ENCODE measurements at regions not wholly inside any gene's neighbourhood (a gene's known extent, or its start where the extent isn't known, plus 50 kb on each side); places are given as distances from the start of the nearest gene placed in this dataset.

DNA sequence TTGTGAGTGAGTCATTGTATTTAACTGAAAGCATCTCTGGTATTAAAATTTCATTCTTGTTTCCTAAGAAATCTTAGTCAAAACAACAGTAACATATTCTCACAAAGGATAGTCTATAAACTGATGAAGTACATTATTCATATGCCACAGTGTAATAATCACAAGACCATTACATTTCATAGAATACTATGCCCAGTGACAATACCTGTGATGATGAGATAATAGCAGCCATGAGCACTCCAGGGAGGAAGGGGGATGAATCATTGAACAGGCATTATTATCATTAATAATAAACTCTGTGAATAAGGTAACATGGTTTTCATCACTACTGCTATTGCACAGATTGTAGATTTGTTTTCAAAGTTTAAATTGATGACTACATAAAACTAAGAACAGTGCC lies 667.9 kb downstream of the EPM2A start:
- Histone ChIP-seq H3K4me3 (ENCODE audit: low read depth, low read length) (no peak overlapping the region), H3K9ac (ENCODE audit: low read depth, low read length) (no peak overlapping the region), H3K9me3 (ENCODE audit: control insufficient read depth, insufficient read depth, low read length) (no peaks in the 10 kb centered on the region), H3K4me1 (ENCODE audit: control insufficient read depth, insufficient read depth, low read length) (no peaks in the 10 kb centered on the region), H3K27ac (ENCODE audit: low read depth, low read length) (no peak overlapping the region), H3K36me3 (ENCODE audit: control insufficient read depth, insufficient read depth, low read length) (no peaks in the 10 kb centered on the region), H3K27me3 (ENCODE audit: control insufficient read depth, insufficient read depth, low read length) (no peaks in the 10 kb centered on the region)

DNA sequence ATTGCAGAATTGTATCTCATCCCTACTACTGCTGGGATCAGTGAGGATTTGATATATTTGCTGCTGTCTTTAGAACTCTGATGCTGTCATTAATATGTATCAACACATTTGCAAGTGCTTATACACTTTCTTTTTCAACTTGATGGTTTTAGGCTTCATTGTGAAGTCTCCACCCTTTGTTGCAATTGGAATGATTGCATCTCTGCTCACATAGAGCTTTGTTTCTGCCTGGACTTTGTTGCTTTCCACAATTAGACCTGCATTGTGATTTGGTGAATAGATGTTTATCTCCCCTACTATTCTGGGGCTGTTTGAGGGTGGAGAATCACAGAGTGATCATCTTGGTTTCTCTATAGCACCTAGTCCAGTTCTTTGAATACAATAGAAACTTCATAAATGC lies 666.7 kb downstream of the EPM2A start:
- Histone ChIP-seq H3K27ac (ENCODE audit: low read depth, low read length) (no peak overlapping the region), H3K9me3 (ENCODE audit: control insufficient read depth, insufficient read depth, low read length) (no peaks in the 10 kb centered on the region), H3K36me3 (ENCODE audit: control insufficient read depth, insufficient read depth, low read length) (no peaks in the 10 kb centered on the region), H3K9ac (ENCODE audit: low read depth, low read length) (no peak overlapping the region), H3K27me3 (ENCODE audit: control insufficient read depth, insufficient read depth, low read length) (no peaks in the 10 kb centered on the region), H3K4me1 (ENCODE audit: control insufficient read depth, insufficient read depth, low read length) (no peaks in the 10 kb centered on the region), H3K4me3 (ENCODE audit: low read depth, low read length) (no peak overlapping the region)

DNA sequence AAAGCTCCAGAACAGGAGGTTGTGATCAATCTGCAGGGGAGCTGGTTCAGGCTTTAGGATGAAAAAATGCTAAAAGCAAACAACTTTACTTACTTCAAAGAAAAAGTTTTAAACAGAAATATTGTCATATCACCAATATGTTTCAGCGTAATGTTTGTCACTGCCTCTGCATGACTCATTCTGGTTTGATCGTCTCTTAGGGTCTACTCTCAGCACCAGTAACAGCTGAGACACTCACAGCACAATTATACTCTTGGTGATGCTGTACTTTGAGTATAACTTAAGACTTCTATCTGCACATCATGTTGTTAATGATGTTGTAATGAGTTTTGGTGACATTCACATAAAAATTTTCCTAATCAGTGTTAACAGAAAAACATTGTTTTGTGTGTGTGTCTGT lies 665.4 kb downstream of the EPM2A start:
- Histone ChIP-seq H3K9ac (ENCODE audit: low read depth, low read length) (no peak overlapping the region), H3K4me3 (ENCODE audit: low read depth, low read length) (no peak overlapping the region), H3K27ac (ENCODE audit: low read depth, low read length) (no peak overlapping the region), H3K27me3 (ENCODE audit: control insufficient read depth, insufficient read depth, low read length) (no peaks in the 10 kb centered on the region), H3K9me3 (ENCODE audit: control insufficient read depth, insufficient read depth, low read length) (no peaks in the 10 kb centered on the region), H3K36me3 (ENCODE audit: control insufficient read depth, insufficient read depth, low read length) (no peaks in the 10 kb centered on the region), H3K4me1 (ENCODE audit: control insufficient read depth, insufficient read depth, low read length) (no peaks in the 10 kb centered on the region)

DNA sequence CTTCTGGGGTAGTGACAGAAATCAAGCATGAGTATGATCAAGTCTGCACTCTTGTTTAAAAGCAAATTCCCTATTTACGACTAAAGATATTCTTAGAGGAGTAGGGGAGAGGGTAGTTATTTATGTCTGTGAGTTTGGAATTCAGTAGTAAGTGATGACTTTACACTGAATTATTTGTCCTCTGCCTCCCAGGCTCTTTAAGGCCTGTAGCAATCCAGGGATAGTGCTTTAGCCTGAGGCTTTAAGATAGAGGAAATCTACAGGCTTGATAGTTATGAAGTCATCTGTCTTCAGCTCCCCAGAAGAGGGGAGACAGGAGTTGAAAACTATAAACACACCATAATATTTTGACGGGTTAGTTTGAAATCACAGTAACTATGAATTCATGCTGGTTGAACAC lies 664.5 kb downstream of the EPM2A start:
- Histone ChIP-seq H3K4me3 (ENCODE audit: low read depth, low read length) (no peak overlapping the region), H3K9ac (ENCODE audit: low read depth, low read length) (no peak overlapping the region), H3K27ac (ENCODE audit: low read depth, low read length) (no peak overlapping the region), H3K4me1 (ENCODE audit: control insufficient read depth, insufficient read depth, low read length) (no peaks in the 10 kb centered on the region), H3K27me3 (ENCODE audit: control insufficient read depth, insufficient read depth, low read length) (no peaks in the 10 kb centered on the region), H3K9me3 (ENCODE audit: control insufficient read depth, insufficient read depth, low read length) (no peaks in the 10 kb centered on the region), H3K36me3 (ENCODE audit: control insufficient read depth, insufficient read depth, low read length) (no peaks in the 10 kb centered on the region)

DNA sequence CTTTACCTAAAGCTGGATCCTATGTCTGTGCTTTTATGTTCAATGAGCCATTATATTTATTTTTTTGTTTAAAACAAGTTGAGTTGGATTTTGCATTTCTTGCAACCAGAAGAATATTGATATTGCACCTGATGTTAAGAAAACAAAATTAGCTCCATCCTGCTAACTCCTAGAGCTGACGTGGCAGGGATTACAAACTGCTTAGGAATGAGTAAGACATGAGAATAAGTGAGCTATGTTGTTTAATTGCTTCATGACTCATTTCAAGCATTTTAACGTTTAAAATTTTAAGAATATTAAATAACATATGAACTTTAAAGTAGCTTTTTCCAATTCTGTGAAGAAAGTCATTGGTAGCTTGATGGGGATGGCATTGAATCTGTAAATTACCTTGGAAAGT lies 663.5 kb downstream of the EPM2A start:
- no peak overlapping the region for H3K27ac ChIP-seq (ENCODE audit: low read depth, low read length)
- H3K4me3 ChIP-seq (ENCODE audit: low read depth, low read length), result no peak overlapping the region
- H3K4me1 ChIP-seq (ENCODE audit: control insufficient read depth, insufficient read depth, low read length), result no peaks in the 10 kb centered on the region
- no peak overlapping the region for H3K9ac ChIP-seq (ENCODE audit: low read depth, low read length)
- H3K27me3 ChIP-seq (ENCODE audit: control insufficient read depth, insufficient read depth, low read length), result no peaks in the 10 kb centered on the region
- H3K36me3 ChIP-seq (ENCODE audit: control insufficient read depth, insufficient read depth, low read length), result no peaks in the 10 kb centered on the region
- no peaks in the 10 kb centered on the region for H3K9me3 ChIP-seq (ENCODE audit: control insufficient read depth, insufficient read depth, low read length)

DNA sequence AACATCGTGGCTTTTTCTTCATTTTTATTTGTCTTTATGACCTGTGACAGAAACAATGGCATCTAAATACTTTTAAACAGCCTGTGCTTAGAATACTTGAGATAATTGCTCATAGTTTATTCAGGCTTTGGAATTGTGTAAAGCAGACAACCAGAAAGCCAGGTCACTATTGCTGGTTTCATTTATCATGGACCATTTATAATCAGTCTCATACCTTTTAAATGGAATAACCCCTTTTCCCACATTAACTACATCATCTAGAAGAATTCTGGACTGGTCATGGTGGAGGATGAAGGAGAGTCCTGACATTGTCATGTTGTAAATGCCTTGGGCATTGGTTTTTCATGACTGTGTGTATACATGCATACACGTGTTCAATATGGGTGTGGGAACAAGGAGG lies 661.5 kb downstream of the EPM2A start:
- Histone ChIP-seq H3K36me3 (ENCODE audit: control insufficient read depth, insufficient read depth, low read length) (no peaks in the 10 kb centered on the region), H3K4me1 (ENCODE audit: control insufficient read depth, insufficient read depth, low read length) (no peaks in the 10 kb centered on the region), H3K9ac (ENCODE audit: low read depth, low read length) (no peak overlapping the region), H3K9me3 (ENCODE audit: control insufficient read depth, insufficient read depth, low read length) (no peaks in the 10 kb centered on the region), H3K27ac (ENCODE audit: low read depth, low read length) (no peak overlapping the region), H3K4me3 (ENCODE audit: low read depth, low read length) (no peak overlapping the region), H3K27me3 (ENCODE audit: control insufficient read depth, insufficient read depth, low read length) (no peaks in the 10 kb centered on the region)

DNA sequence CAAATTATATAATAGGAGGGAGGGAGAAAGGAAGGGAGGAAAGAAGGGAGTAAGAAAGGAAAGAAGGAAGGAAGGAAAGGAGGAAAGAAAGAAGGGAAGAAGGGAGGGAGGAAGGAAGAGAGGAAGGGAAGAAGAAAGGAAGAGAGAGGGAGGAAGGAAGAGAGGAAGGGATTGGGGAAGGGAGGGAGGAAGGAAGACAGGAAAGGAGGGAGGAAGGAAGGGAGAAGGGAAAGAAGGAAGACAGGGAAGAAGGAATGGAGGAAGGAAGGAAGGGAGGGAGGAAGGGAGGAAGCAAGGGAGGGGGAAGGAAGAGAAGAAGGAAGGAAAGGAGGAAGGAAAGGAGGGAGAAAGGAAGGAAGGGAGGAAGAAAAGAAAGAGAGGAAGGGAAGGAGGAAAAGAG lies 660.5 kb downstream of the EPM2A start:
- no peak overlapping the region for H3K27ac ChIP-seq (ENCODE audit: low read depth, low read length)
- no peaks in the 10 kb centered on the region for H3K27me3 ChIP-seq (ENCODE audit: control insufficient read depth, insufficient read depth, low read length)
- no peaks in the 10 kb centered on the region for H3K4me1 ChIP-seq (ENCODE audit: control insufficient read depth, insufficient read depth, low read length)
- no peaks in the 10 kb centered on the region for H3K9me3 ChIP-seq (ENCODE audit: control insufficient read depth, insufficient read depth, low read length)
- H3K36me3 ChIP-seq (ENCODE audit: control insufficient read depth, insufficient read depth, low read length), result no peaks in the 10 kb centered on the region
- H3K9ac ChIP-seq (ENCODE audit: low read depth, low read length), result no peak overlapping the region
- H3K4me3 ChIP-seq (ENCODE audit: low read depth, low read length), result no peak overlapping the region

DNA sequence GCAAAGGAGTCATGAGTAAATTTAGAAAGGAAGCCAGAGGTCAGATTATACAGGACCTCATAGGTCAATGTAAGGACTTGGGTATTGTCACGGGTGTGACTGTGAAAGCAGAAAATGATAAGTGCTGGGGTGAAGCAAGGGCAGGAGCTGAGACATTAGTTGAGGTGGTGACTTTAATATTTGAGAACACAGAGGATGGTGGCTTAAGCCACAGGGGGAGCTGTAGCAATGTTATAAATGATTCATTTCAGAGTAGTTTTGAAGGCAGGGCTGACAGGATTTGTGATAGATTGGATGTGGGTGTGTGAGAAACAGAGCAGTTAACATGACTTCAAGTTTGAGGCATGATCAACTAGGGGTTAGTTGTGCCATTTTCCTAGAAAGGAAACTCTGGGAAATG lies 659.9 kb downstream of the EPM2A start:
- H3K27me3 ChIP-seq (ENCODE audit: control insufficient read depth, insufficient read depth, low read length), result no peaks in the 10 kb centered on the region
- no peak overlapping the region for H3K27ac ChIP-seq (ENCODE audit: low read depth, low read length)
- no peaks in the 10 kb centered on the region for H3K36me3 ChIP-seq (ENCODE audit: control insufficient read depth, insufficient read depth, low read length)
- H3K9me3 ChIP-seq (ENCODE audit: control insufficient read depth, insufficient read depth, low read length), result no peaks in the 10 kb centered on the region
- no peaks in the 10 kb centered on the region for H3K4me1 ChIP-seq (ENCODE audit: control insufficient read depth, insufficient read depth, low read length)
- H3K4me3 ChIP-seq (ENCODE audit: low read depth, low read length), result no peak overlapping the region
- H3K9ac ChIP-seq (ENCODE audit: low read depth, low read length), result no peak overlapping the region

DNA sequence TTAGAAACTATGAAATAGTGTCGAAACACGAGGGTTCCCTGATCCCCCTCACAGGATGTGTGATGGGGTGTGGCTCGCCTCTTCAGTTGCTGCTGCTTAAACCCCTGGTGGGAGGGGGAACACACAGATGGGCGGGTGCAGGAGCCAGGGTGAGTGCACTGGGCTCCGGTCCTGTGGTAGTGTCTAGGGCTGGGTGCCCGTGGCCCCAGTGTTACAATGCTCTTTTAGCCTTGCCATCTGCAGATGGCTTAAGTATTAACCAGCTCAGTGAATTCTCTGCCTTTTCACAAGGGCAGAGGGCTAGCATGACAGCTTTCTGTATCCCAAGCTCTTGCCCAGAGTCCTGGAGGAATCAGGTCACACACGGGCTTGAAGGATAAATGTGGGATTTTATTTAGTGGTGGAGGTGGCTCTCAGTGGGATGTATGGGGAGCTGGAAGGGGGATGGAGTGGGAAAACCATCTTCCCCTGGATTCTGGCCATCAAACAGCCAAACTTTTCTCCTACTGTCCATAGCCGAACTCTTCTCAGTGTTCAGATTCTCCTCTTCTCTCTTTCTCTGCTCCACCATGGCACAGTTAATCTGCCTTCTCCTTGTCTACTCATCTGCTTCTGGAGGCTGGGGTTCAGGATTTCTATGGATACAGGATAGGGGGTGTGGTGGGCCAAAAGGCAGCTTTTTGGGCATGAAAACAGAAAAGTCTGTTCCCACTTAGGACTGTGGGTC lies 659.0 kb downstream of the EPM2A start:
- Histone ChIP-seq H3K36me3 (ENCODE audit: control insufficient read depth, insufficient read depth, low read length) (no peaks in the 10 kb centered on the region), H3K4me3 (ENCODE audit: low read depth, low read length) (no peak overlapping the region), H3K27me3 (ENCODE audit: control insufficient read depth, insufficient read depth, low read length) (no peaks in the 10 kb centered on the region), H3K27ac (ENCODE audit: low read depth, low read length) (no peak overlapping the region), H3K4me1 (ENCODE audit: control insufficient read depth, insufficient read depth, low read length) (no peaks in the 10 kb centered on the region), H3K9me3 (ENCODE audit: control insufficient read depth, insufficient read depth, low read length) (no peaks in the 10 kb centered on the region), H3K9ac (ENCODE audit: low read depth, low read length) (no peak overlapping the region)

DNA sequence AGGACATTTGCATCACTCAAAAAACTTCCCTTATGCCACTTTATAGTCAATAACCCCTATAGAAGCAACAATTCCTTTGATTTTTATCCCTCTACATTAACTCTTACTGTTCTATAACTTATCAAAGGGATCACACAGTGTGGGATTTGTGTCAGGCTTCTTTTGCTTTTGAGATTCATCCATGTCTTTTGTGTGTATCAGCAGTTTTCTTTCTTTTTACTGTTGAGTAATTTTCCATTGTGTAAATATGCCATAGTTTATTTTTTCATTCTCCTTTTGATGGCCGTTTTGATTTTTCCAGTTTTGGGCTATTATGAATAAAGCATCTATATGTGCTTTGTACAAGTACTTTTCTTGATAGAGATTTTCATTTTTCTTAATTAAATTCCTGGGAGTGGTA lies 657.9 kb downstream of the EPM2A start:
- Histone ChIP-seq H3K4me3 (ENCODE audit: low read depth, low read length) (no peak overlapping the region), H3K9ac (ENCODE audit: low read depth, low read length) (no peak overlapping the region), H3K36me3 (ENCODE audit: control insufficient read depth, insufficient read depth, low read length) (no peaks in the 10 kb centered on the region), H3K9me3 (ENCODE audit: control insufficient read depth, insufficient read depth, low read length) (no peaks in the 10 kb centered on the region), H3K4me1 (ENCODE audit: control insufficient read depth, insufficient read depth, low read length) (no peaks in the 10 kb centered on the region), H3K27ac (ENCODE audit: low read depth, low read length) (no peak overlapping the region), H3K27me3 (ENCODE audit: control insufficient read depth, insufficient read depth, low read length) (no peaks in the 10 kb centered on the region)

DNA sequence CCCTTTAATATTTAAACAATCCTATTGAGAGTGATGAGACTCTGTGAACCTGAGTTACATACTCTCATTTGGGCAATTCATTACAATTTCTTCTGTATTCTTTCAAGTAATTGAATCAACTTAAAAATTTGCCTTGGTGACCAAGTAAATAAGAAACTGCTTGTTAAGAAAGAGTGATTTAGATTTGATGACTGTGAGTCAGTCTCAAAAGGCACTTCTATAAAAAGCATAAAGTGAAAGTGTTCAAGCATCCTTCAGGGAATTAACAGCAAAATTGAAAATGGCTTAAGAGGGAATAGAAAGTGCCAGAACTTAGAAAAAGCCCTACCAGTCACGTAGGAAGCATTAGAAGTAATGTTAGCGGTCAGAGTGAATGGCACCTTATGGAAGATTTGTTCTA lies 654.7 kb downstream of the EPM2A start:
- Histone ChIP-seq H3K4me3 (ENCODE audit: low read depth, low read length) (no peak overlapping the region), H3K9ac (ENCODE audit: low read depth, low read length) (no peak overlapping the region), H3K36me3 (ENCODE audit: control insufficient read depth, insufficient read depth, low read length) (no peaks in the 10 kb centered on the region), H3K4me1 (ENCODE audit: control insufficient read depth, insufficient read depth, low read length) (no peaks in the 10 kb centered on the region), H3K27me3 (ENCODE audit: control insufficient read depth, insufficient read depth, low read length) (no peaks in the 10 kb centered on the region), H3K9me3 (ENCODE audit: control insufficient read depth, insufficient read depth, low read length) (no peaks in the 10 kb centered on the region), H3K27ac (ENCODE audit: low read depth, low read length) (no peak overlapping the region)

DNA sequence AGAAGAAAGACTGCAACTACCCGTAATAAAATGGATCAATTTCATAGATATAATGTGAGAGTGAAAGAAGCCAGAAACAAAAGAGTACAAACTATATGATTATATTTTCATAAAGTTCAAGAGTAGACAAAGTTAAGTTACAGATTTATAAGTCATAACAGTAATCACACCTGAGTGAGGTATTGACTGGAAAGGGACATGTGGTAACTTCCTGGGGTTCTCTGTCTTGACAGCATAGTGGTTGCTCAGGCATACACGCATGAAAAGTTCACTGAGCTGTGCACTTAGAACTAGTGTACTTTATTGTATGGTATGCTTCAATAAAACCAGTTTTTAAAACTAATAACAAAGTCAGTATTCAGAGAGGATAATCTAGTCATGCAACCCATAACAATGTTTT lies 653.6 kb downstream of the EPM2A start:
- H3K27me3 ChIP-seq (ENCODE audit: control insufficient read depth, insufficient read depth, low read length), result no peaks in the 10 kb centered on the region
- H3K4me1 ChIP-seq (ENCODE audit: control insufficient read depth, insufficient read depth, low read length), result peaks cover 7% of the 10 kb centered on the region; the same call in 1 of the 2 replicates
- H3K9me3 ChIP-seq (ENCODE audit: control insufficient read depth, insufficient read depth, low read length), result no peaks in the 10 kb centered on the region
- no peak overlapping the region for H3K4me3 ChIP-seq (ENCODE audit: low read depth, low read length)
- no peak overlapping the region for H3K27ac ChIP-seq (ENCODE audit: low read depth, low read length)
- no peak overlapping the region for H3K9ac ChIP-seq (ENCODE audit: low read depth, low read length)
- no peaks in the 10 kb centered on the region for H3K36me3 ChIP-seq (ENCODE audit: control insufficient read depth, insufficient read depth, low read length)

Data from HUES48 (cell line).